ENCODE measurements at regions not wholly inside any gene's neighbourhood (a gene's known extent, or its start where the extent isn't known, plus 50 kb on each side); places are given as distances from the start of the nearest gene placed in this dataset.

DNA sequence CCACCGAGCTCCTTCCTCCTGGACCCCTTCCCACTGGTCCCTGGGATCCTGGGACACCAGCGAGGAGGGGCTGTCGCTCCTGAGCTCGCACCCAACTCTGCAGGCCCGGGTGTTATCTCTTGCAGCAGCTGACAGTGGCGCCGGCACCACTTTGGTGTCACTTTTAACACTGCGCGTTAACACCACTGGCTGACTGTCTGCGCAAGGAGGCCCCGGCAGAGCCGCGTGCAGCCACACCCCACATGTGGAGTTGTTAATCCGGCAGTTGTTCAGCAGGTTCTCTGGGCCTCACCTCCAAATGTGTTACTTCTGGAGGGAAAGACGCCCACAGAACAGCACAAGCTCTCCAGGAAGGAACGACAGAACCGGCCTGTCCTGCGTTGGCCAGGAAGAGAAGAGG, 155.0 kb upstream of the GLI2 start:
- Histone ChIP-seq H3K9me3 (ENCODE audit: low read depth) (no peaks in the 10 kb centered on the region), H4K20me1 (ENCODE audit: low read depth) (peaks cover 1% of the 10 kb centered on the region), H2AFZ (replicated peaks) (no peak overlapping the region), H3K4me1 (peaks cover 17% of the 10 kb centered on the region), H3K4me3 (no peak overlapping the region), H3K79me2 (ENCODE audit: low read depth) (no peaks in the 10 kb centered on the region), H3F3A (ENCODE audit: low read depth) (no peaks in the 10 kb centered on the region), H3K27ac (no peak overlapping the region), H3K36me3 (no peaks in the 10 kb centered on the region), H3K9ac (no peak overlapping the region), H3K4me2 (peak overlapping the region; percentile 18), H3K27me3 (peaks cover 88% of the 10 kb centered on the region)
- Mint-ChIP-seq H3K27ac (no peak overlapping the region), H3K4me1 (peaks cover 23% of the 10 kb centered on the region), H3K27me3 (ENCODE audit: insufficient read depth, low read depth) (peaks cover 38% of the 10 kb centered on the region), H3K9me3 (peaks cover 6% of the 10 kb centered on the region), H3K4me3 (no peak overlapping the region), H3K36me3 (peaks cover 2% of the 10 kb centered on the region)
- TF ChIP-seq EZH2 (IDR thresholded peaks at IDR 0.05) (no peak), EZH2phosphoT487 (IDR thresholded peaks at IDR 0.05) (no peak)
- TF ChIP-seq, protein P1, sequence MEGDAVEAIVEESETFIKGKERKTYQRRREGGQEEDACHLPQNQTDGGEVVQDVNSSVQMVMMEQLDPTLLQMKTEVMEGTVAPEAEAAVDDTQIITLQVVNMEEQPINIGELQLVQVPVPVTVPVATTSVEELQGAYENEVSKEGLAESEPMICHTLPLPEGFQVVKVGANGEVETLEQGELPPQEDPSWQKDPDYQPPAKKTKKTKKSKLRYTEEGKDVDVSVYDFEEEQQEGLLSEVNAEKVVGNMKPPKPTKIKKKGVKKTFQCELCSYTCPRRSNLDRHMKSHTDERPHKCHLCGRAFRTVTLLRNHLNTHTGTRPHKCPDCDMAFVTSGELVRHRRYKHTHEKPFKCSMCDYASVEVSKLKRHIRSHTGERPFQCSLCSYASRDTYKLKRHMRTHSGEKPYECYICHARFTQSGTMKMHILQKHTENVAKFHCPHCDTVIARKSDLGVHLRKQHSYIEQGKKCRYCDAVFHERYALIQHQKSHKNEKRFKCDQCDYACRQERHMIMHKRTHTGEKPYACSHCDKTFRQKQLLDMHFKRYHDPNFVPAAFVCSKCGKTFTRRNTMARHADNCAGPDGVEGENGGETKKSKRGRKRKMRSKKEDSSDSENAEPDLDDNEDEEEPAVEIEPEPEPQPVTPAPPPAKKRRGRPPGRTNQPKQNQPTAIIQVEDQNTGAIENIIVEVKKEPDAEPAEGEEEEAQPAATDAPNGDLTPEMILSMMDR (IDR thresholded peaks at IDR 0.05) = no peak
- no peak for DNase-seq (ENCODE audit: low spot score)

DNA sequence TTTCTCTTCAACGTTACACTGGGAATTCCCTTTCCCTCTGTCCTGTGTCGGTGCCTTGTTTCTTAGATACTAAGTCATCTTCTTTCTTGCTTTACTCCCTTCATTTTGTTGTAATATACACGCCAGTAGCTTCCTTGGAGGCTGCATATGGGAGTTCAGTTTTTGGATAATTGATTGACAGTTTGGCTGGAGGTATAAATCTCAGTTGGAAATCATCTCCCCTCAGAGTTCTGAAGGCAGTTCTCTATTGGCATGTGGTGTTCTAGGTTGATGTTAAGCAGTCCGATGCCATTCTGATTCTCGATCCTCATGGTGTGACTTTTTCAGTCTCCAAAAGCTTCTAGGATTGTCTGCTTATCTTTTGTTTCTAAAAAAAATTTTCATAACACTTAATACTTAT, 152.5 kb upstream of the GLI2 start:
- Mint-ChIP-seq H3K27me3 (ENCODE audit: insufficient read depth, low read depth) (peaks cover 43% of the 10 kb centered on the region), H3K4me3 (no peak overlapping the region), H3K36me3 (peaks cover 2% of the 10 kb centered on the region), H3K27ac (no peak overlapping the region), H3K9me3 (peaks cover 8% of the 10 kb centered on the region), H3K4me1 (peaks cover 30% of the 10 kb centered on the region)
- Histone ChIP-seq H3K4me1 (peaks cover 27% of the 10 kb centered on the region), H4K20me1 (ENCODE audit: low read depth) (peaks cover 6% of the 10 kb centered on the region), H3K9ac (no peak overlapping the region), H2AFZ (replicated peaks) (no peak overlapping the region), H3K27ac (no peak overlapping the region), H3K4me2 (no peak overlapping the region), H3K9me3 (ENCODE audit: low read depth) (no peaks in the 10 kb centered on the region), H3K36me3 (no peaks in the 10 kb centered on the region), H3K4me3 (no peak overlapping the region), H3K79me2 (ENCODE audit: low read depth) (no peaks in the 10 kb centered on the region), H3K27me3 (peaks cover 88% of the 10 kb centered on the region), H3F3A (ENCODE audit: low read depth) (peaks cover 18% of the 10 kb centered on the region)
- TF ChIP-seq, protein P1 (IDR thresholded peaks at IDR 0.05) = no peak
- TF ChIP-seq EZH2phosphoT487 (IDR thresholded peaks at IDR 0.05) = no peak
- no peak for TF ChIP-seq EZH2 (IDR thresholded peaks at IDR 0.05)
- no peak for DNase-seq (ENCODE audit: low spot score)

DNA sequence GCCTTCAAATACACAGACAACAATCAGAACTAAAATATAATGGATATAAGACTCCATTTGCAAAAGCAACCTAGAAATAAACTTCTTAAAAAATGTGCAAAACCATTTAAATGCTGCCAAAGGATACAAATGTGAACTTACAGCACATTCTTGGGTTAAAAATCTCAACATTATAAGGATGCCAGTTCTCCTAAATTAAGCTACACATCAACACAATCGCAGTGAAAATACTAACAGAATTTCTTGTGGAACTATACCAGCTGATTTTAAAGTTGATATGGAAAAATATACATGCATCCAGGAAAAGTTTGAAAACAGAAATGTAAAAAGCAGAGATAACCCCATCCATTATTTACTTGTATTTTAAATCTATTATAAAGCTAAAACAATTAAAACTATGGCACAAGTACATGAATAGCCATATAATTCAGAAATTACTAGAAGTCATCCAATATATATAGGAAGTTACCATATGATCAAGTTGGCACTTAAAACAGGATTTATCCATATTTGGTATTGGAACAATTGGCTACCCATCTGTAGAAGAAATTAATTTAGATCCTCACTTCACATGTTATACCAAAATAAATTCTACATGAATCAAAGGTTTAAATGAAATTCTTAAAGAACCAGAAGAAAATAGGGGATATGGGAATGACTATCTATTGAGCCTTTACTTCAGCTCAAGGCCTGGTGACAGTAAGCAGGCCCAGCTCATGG, 151.7 kb upstream of the GLI2 start:
- no peak overlapping the region for H3K27ac Mint-ChIP-seq
- Histone ChIP-seq H3K4me2 (no peak overlapping the region), H3F3A (ENCODE audit: low read depth) (peaks cover 21% of the 10 kb centered on the region), H3K9ac (no peak overlapping the region), H3K4me3 (no peak overlapping the region), H3K9me3 (ENCODE audit: low read depth) (no peaks in the 10 kb centered on the region), H3K36me3 (no peaks in the 10 kb centered on the region), H3K27me3 (peaks cover 88% of the 10 kb centered on the region), H3K79me2 (ENCODE audit: low read depth) (no peaks in the 10 kb centered on the region), H4K20me1 (ENCODE audit: low read depth) (peaks cover 7% of the 10 kb centered on the region), H2AFZ (replicated peaks) (no peak overlapping the region), H3K27ac (no peak overlapping the region), H3K4me1 (peaks cover 27% of the 10 kb centered on the region)
- TF ChIP-seq EZH2phosphoT487 (IDR thresholded peaks at IDR 0.05) = no peak
- TF ChIP-seq, protein P1 (IDR thresholded peaks at IDR 0.05) = no peak
- no peak for TF ChIP-seq EZH2 (IDR thresholded peaks at IDR 0.05)
- H3K4me1 Mint-ChIP-seq = peaks cover 35% of the 10 kb centered on the region
- peaks cover 2% of the 10 kb centered on the region for H3K36me3 Mint-ChIP-seq
- peaks cover 43% of the 10 kb centered on the region for H3K27me3 Mint-ChIP-seq (ENCODE audit: insufficient read depth, low read depth)
- no peak overlapping the region for H3K4me3 Mint-ChIP-seq
- no peak for DNase-seq (ENCODE audit: low spot score)
- H3K9me3 Mint-ChIP-seq = peaks cover 8% of the 10 kb centered on the region
